IMR-90 (cell line): ENCODE measurements at regions not wholly inside any gene's neighbourhood (a gene's known extent, or its start where the extent isn't known, plus 50 kb on each side); places are given as distances from the start of the nearest gene placed in this dataset.

Experiments used
- ATAC-seq: fragments of 200-7000 bp; cut with Tn5 transposase; 2 replicates; pipeline ENCODE4 v1.9.1; 2020; ENCODE audit warnings: low read depth, mild to moderate bottlenecking, moderate library complexity
- BruUV-seq: library from RNA; stranded (reverse); fragments of 400-500 nt; replicated peaks from 2 replicates; lab custom pipeline; 2021; lab: Mats Ljungman, UMichigan
- CTCF ChIA-PET: fragments of 300-600 bp; formaldehyde crosslinking; extraction: SDS; loops from one replicate; lab custom pipeline; 2021; ENCODE audit warnings: antibody characterized with exemption; lab: Yijun Ruan, JAX
- POLR2A ChIA-PET: fragments of 300-600 bp; sonication (Branson Sonifier 250); formaldehyde crosslinking; loops from one replicate; lab custom pipeline; 2022; ENCODE audit warnings: antibody characterized with exemption; ENCODE audit not compliant: unreplicated experiment; lab: Charles Lee
- DNase-seq: peaks from one replicate; pipeline ENCODE4 v3.0.0; 2013
- H2AFZ ChIP-seq: replicated peaks from 2 replicates; pipeline ENCODE3; 2013; ENCODE audit warnings: low read length, mild to moderate bottlenecking; ENCODE audit not compliant: poor library complexity
- H2AK5ac ChIP-seq: 2 replicates; pipeline ENCODE4 v1.6.1; 2013; ENCODE audit warnings: low read depth, low read length, inconsistent platforms
- H2AK9ac ChIP-seq: replicated peaks from 2 replicates; pipeline ENCODE3; 2013; ENCODE audit warnings: mild to moderate bottlenecking, low read depth, low read length, moderate library complexity; ENCODE audit not compliant: poor library complexity
- H2BK120ac ChIP-seq: 2 replicates; pipeline ENCODE4 v1.6.1; 2013; ENCODE audit warnings: low read depth, low read length, inconsistent platforms
- H2BK15ac ChIP-seq: 3 replicates; pipeline ENCODE4 v1.6.1; 2013; ENCODE audit warnings: low read depth, low read length, inconsistent platforms
- H2BK20ac ChIP-seq: 2 replicates; pipeline ENCODE4 v1.6.1; 2013; ENCODE audit warnings: low read depth, mild to moderate bottlenecking, inconsistent platforms, low read length, moderate library complexity
- H2BK5ac ChIP-seq: 2 replicates; pipeline ENCODE4 v1.6.1; 2013; ENCODE audit warnings: mild to moderate bottlenecking, low read depth, low read length, inconsistent platforms; ENCODE audit not compliant: poor library complexity, severe bottlenecking
- H3K14ac ChIP-seq: replicated peaks from 2 replicates; pipeline ENCODE4 v1.6.1; 2013; ENCODE audit warnings: low read depth, low read length, inconsistent platforms
- H3K18ac ChIP-seq: 2 replicates; pipeline ENCODE4 v1.6.1; 2013; ENCODE audit warnings: low read depth, low read length, control low read depth
- H3K23ac ChIP-seq: 2 replicates; pipeline ENCODE4 v1.6.1; 2013; ENCODE audit warnings: low read depth, low read length, inconsistent platforms
- H3K27ac ChIP-seq: 2 replicates; pipeline ENCODE4 v1.5.1; 2013; ENCODE audit warnings: mild to moderate bottlenecking, control low read depth, low read length; ENCODE audit not compliant: insufficient read depth
- H3K27me3 ChIP-seq: 2 replicates; pipeline ENCODE4 v1.6.1; 2013; ENCODE audit warnings: low read length; ENCODE audit not compliant: control insufficient read depth, insufficient read depth
- H3K36me3 ChIP-seq: 2 replicates; pipeline ENCODE4 v1.6.1; 2013; ENCODE audit warnings: low read length, mixed read lengths; ENCODE audit not compliant: control insufficient read depth, insufficient read depth
- H3K4ac ChIP-seq: 2 replicates; pipeline ENCODE4 v1.6.1; 2013; ENCODE audit warnings: low read depth, low read length, inconsistent platforms
- H3K4me1 ChIP-seq: 2 replicates; pipeline ENCODE4 v1.6.1; 2013; ENCODE audit warnings: low read length, mixed read lengths; ENCODE audit not compliant: control insufficient read depth, insufficient read depth
- H3K4me2 ChIP-seq: 2 replicates; pipeline ENCODE4 v1.6.1; 2013; ENCODE audit warnings: low read depth, mild to moderate bottlenecking, control low read depth, low read length, moderate library complexity
- H3K4me3 ChIP-seq: 2 replicates; pipeline ENCODE4 v1.5.1; 2013; ENCODE audit warnings: low read depth, mild to moderate bottlenecking, control low read depth, low read length, moderate library complexity; ENCODE audit not compliant: insufficient read depth
- H3K56ac ChIP-seq: 2 replicates; pipeline ENCODE4 v1.6.1; 2013; ENCODE audit warnings: low read length, inconsistent platforms; ENCODE audit not compliant: insufficient read depth; ENCODE audit errors: extremely low read depth
- H3K79me1 ChIP-seq, 2 experiments: 2 replicates each; pipeline ENCODE4 v1.6.1; 2013; ENCODE audit warnings: low read length in 2 of 2, inconsistent platforms in 1 of 2, low read depth in 1 of 2
- H3K9ac ChIP-seq: 2 replicates; pipeline ENCODE4 v1.6.1; 2013; ENCODE audit warnings: low read depth, low read length, control low read depth
- H3K9me1 ChIP-seq: 2 replicates; pipeline ENCODE4 v1.6.1; 2013; ENCODE audit warnings: low read length, inconsistent platforms; ENCODE audit not compliant: insufficient read depth
- H3K9me3 ChIP-seq: 2 replicates; pipeline ENCODE4 v1.6.1; 2013; ENCODE audit warnings: low read length; ENCODE audit not compliant: control insufficient read depth, insufficient read depth
- H4K20me1 ChIP-seq: 2 replicates; pipeline ENCODE4 v1.6.1; 2013; ENCODE audit warnings: low read length, inconsistent platforms; ENCODE audit not compliant: insufficient read depth
- H4K5ac ChIP-seq: 2 replicates; pipeline ENCODE4 v1.6.1; 2013; ENCODE audit warnings: mild to moderate bottlenecking, low read depth, low read length, control low read depth
- H4K8ac ChIP-seq, 2 experiments: 2 replicates each; pipeline ENCODE4 v1.6.1; 2013; ENCODE audit warnings: low read depth in 2 of 2, low read length in 2 of 2, control low read depth in 1 of 2, inconsistent platforms in 1 of 2
- H4K91ac ChIP-seq: 2 replicates; pipeline ENCODE4 v1.6.1; 2013; ENCODE audit warnings: low read depth, low read length, inconsistent platforms; ENCODE audit not compliant: insufficient read depth
- BHLHE40 ChIP-seq: fragments of 150-350 bp; IDR thresholded peaks from 2 replicates; pipeline ENCODE4 v1.6.1; 2016; ENCODE audit warnings: mild to moderate bottlenecking, low read depth, low read length
- CEBPB ChIP-seq: IDR thresholded peaks from 2 replicates; pipeline ENCODE4 v1.6.1; 2012; ENCODE audit warnings: low read depth, low read length, improper control_type of control experiment
- CHD1 ChIP-seq: IDR thresholded peaks from 2 replicates; pipeline ENCODE4 v1.6.1; 2012; ENCODE audit warnings: low read depth, low read length, improper control_type of control experiment
- ELK1 ChIP-seq: fragments of 150-350 bp; IDR thresholded peaks from 2 replicates; pipeline ENCODE4 v1.6.1; 2016; ENCODE audit warnings: low read depth, mild to moderate bottlenecking, low read length, moderate library complexity, borderline replicate concordance
- FOS ChIP-seq: fragments of 150-350 bp; IDR thresholded peaks from 2 replicates; pipeline ENCODE4 v1.6.1; 2016; ENCODE audit warnings: low read depth, low read length
- MAFK ChIP-seq: IDR thresholded peaks from 2 replicates; pipeline ENCODE4 v1.6.1; 2012; ENCODE audit warnings: low read depth, low read length, improper control_type of control experiment
- MAZ ChIP-seq: IDR thresholded peaks from 2 replicates; pipeline ENCODE4 v1.6.1; 2012; ENCODE audit warnings: low read depth, mild to moderate bottlenecking, low read length, improper control_type of control experiment, moderate library complexity, borderline replicate concordance
- MXI1 ChIP-seq: IDR thresholded peaks from 2 replicates; pipeline ENCODE4 v1.6.1; 2012; ENCODE audit warnings: low read depth, mild to moderate bottlenecking, low read length, moderate library complexity, borderline replicate concordance
- NFE2L2 ChIP-seq: fragments of 150-350 bp; IDR thresholded peaks from 2 replicates; pipeline ENCODE4 v1.6.1; 2016; ENCODE audit warnings: low read depth, mild to moderate bottlenecking, low read length
- POLR2A ChIP-seq: IDR thresholded peaks from 2 replicates; pipeline ENCODE4 v1.6.1; 2012; ENCODE audit warnings: mild to moderate bottlenecking, low read depth, low read length
- RAD21 ChIP-seq: IDR thresholded peaks from 2 replicates; pipeline ENCODE4 v1.6.1; 2012; ENCODE audit warnings: low read length, improper control_type of control experiment
- RCOR1 ChIP-seq: IDR thresholded peaks from 2 replicates; pipeline ENCODE4 v1.6.1; 2012; ENCODE audit warnings: mild to moderate bottlenecking, low read length, improper control_type of control experiment; ENCODE audit not compliant: insufficient replicate concordance
- RFX5 ChIP-seq: IDR thresholded peaks from 2 replicates; pipeline ENCODE4 v1.8.0; 2012; ENCODE audit warnings: low read depth, mild to moderate bottlenecking, low read length, moderate library complexity
- SMC3 ChIP-seq: fragments of 150-350 bp; IDR thresholded peaks from 2 replicates; pipeline ENCODE4 v1.6.1; 2016; ENCODE audit warnings: low read depth, mild to moderate bottlenecking, antibody characterized with exemption, low read length, moderate library complexity
- WGBS, 2 experiments: methylation state at CpG; one replicate each; pipeline versions ENCODE4 v1.1.5 to v1.1.7; 2013; ENCODE audit warnings: missing lambda C conversion rate in 2 of 2; ENCODE audit not compliant: insufficient read length in 1 of 2; ENCODE audit errors: extremely low coverage in 2 of 2; 5-methylcytosine and 5-hydroxymethylcytosine counted together
- dilution Hi-C: fragments of 300-500 bp; cut with HindIII; formaldehyde crosslinking; loops from one replicate; pipeline ENCODE4 v1.14.3; 2018; ENCODE audit warnings: low sequenced_read_pairs; ENCODE audit not compliant: unreplicated experiment
- in situ Hi-C: fragments of 300-500 bp; cut with MboI; formaldehyde crosslinking; loops from 3 replicates; pipeline ENCODE4 v1.14.3; 2019; ENCODE audit warnings: low sequenced_read_pairs, inconsistent platforms, mixed read lengths
- intact Hi-C: fragments of 100-400 bp; cut with micrococcal nuclease; formaldehyde crosslinking; loops from 2 replicates; pipeline ENCODE4 v1.10.0; 2022
- TF ChIP-seq, protein P1 (sequence below): conservative IDR thresholded peaks from 2 replicates; pipeline ENCODE4 v1.5.1; 2012; ENCODE audit warnings: mild to moderate bottlenecking, low read depth, low read length, improper control_type of control experiment
- TF ChIP-seq, protein P2 (sequence below): fragments of 150-350 bp; IDR thresholded peaks from 2 replicates; pipeline ENCODE4 v1.6.1; 2017; ENCODE audit warnings: mild to moderate bottlenecking, antibody characterized with exemption, low read length, low read depth

DNA sequence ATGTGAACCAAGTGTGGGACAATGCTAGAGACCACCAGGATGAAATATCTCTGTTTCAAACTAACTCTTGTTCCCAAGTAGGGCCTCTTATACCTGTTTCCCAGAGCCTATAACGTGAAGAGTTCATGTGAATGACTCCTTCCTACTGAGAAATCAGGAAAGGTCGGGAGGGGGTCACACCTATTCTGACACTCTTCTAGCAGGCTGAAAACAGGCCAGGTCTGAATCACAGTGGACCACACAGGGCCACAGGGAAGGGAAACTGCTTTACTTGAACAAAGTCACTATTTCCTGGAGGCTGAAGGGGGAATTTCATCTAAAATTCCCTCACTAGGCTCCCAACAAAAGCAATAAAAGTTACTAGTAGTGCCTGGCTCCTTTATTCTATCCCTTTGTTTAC lies 88.4 kb upstream of the BMP2 start:
- no peak for ATAC-seq
- ChIA-PET CTCF (no interaction called here), POLR2A (no interaction called here)
- no TSS peak for BruUV-seq
- H4K8ac ChIP-seq = no peak overlapping the region
- no peak overlapping the region for H4K91ac ChIP-seq
- intact Hi-C loops = no loop called here
- no peaks in the 10 kb centered on the region for H3K36me3 ChIP-seq
- no peak overlapping the region for H2AK9ac ChIP-seq
- no peak overlapping the region for H3K14ac ChIP-seq
- H3K9me3 ChIP-seq = no peaks in the 10 kb centered on the region
- TF ChIP-seq ELK1 = no peak
- TF ChIP-seq, protein P1, sequence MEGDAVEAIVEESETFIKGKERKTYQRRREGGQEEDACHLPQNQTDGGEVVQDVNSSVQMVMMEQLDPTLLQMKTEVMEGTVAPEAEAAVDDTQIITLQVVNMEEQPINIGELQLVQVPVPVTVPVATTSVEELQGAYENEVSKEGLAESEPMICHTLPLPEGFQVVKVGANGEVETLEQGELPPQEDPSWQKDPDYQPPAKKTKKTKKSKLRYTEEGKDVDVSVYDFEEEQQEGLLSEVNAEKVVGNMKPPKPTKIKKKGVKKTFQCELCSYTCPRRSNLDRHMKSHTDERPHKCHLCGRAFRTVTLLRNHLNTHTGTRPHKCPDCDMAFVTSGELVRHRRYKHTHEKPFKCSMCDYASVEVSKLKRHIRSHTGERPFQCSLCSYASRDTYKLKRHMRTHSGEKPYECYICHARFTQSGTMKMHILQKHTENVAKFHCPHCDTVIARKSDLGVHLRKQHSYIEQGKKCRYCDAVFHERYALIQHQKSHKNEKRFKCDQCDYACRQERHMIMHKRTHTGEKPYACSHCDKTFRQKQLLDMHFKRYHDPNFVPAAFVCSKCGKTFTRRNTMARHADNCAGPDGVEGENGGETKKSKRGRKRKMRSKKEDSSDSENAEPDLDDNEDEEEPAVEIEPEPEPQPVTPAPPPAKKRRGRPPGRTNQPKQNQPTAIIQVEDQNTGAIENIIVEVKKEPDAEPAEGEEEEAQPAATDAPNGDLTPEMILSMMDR = no peak
- TF ChIP-seq MAFK = no peak
- no peak for TF ChIP-seq NFE2L2
- no peak for TF ChIP-seq BHLHE40
- no peak for TF ChIP-seq RFX5
- no peak for TF ChIP-seq POLR2A
- no peak for TF ChIP-seq FOS
- TF ChIP-seq RCOR1 = no peak
- TF ChIP-seq MXI1 = no peak
- no peak for TF ChIP-seq SMC3
- TF ChIP-seq, protein P2, sequence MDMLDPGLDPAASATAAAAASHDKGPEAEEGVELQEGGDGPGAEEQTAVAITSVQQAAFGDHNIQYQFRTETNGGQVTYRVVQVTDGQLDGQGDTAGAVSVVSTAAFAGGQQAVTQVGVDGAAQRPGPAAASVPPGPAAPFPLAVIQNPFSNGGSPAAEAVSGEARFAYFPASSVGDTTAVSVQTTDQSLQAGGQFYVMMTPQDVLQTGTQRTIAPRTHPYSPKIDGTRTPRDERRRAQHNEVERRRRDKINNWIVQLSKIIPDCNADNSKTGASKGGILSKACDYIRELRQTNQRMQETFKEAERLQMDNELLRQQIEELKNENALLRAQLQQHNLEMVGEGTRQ = no peak
- TF ChIP-seq CHD1 = no peak
- TF ChIP-seq CEBPB = no peak
- no peak for TF ChIP-seq MAZ
- no peak for TF ChIP-seq RAD21
- WGBS, 2 experiments = 20% methylated on average over 1 of the region's 2 CpGs; no CpG with 5 or more reads in 1 of the 2 experiments
- no peak overlapping the region for H3K56ac ChIP-seq
- H3K4me2 ChIP-seq = no peak overlapping the region
- no peak overlapping the region for H2AK5ac ChIP-seq
- dilution Hi-C loops = no loop called here
- no peak overlapping the region for H3K9ac ChIP-seq
- no peaks in the 10 kb centered on the region for H3K79me1 ChIP-seq
- H3K27me3 ChIP-seq = peaks cover 1% of the 10 kb centered on the region; the same call in 1 of the 2 replicates
- H3K9me1 ChIP-seq = no peaks in the 10 kb centered on the region
- in situ Hi-C loops = no loop called here
- DNase-seq = no peak
- no peak overlapping the region for H3K4ac ChIP-seq
- no peak overlapping the region for H3K4me3 ChIP-seq
- no peaks in the 10 kb centered on the region for H4K20me1 ChIP-seq
- H2BK15ac ChIP-seq = no peak overlapping the region
- no peak overlapping the region for H2BK5ac ChIP-seq
- H3K23ac ChIP-seq = no peak overlapping the region
- H2BK20ac ChIP-seq = no peak overlapping the region
- H3K27ac ChIP-seq = no peak overlapping the region
- no peak overlapping the region for H2AFZ ChIP-seq
- no peaks in the 10 kb centered on the region for H3K4me1 ChIP-seq
- H2BK120ac ChIP-seq = no peak overlapping the region
- no peak overlapping the region for H4K5ac ChIP-seq
- no peak overlapping the region for H3K18ac ChIP-seq
